Mesothelial cell of epicardium (in vitro differentiated cells): ENCODE measurements at regions not wholly inside any gene's neighbourhood (a gene's known extent, or its start where the extent isn't known, plus 50 kb on each side); places are given as distances from the start of the nearest gene placed in this dataset.
"Not testable (repeated sequence)": the region's sequence is repeated elsewhere in the genome, so short reads cannot be mapped to it uniquely, and the experiment has no call there.

Source experiments
- DNase-seq, 2 experiments: peaks; one replicate each; pipeline ENCODE4 v3.0.0; 2021; ENCODE audit warnings: low spot score in 2 of 2; ENCODE audit not compliant: unreplicated experiment in 2 of 2
- H3K27ac Mint-ChIP-seq: 2 replicates; pipeline ENCODE4 v1.8.0; 2021; ENCODE audit warnings: mixed read lengths
- H3K27me3 Mint-ChIP-seq: 2 replicates; pipeline ENCODE4 v1.8.0; 2021; ENCODE audit warnings: low read depth, mixed read lengths
- H3K36me3 Mint-ChIP-seq: 2 replicates; pipeline ENCODE4 v1.8.0; 2021; ENCODE audit warnings: mixed read lengths
- H3K4me1 Mint-ChIP-seq: 2 replicates; pipeline ENCODE4 v1.8.0; 2021; ENCODE audit warnings: mixed read lengths
- H3K4me3 Mint-ChIP-seq: 2 replicates; pipeline ENCODE4 v1.8.0; 2021; ENCODE audit warnings: mild to moderate bottlenecking, moderate library complexity, mixed read lengths
- H3K9me3 Mint-ChIP-seq: 2 replicates; pipeline ENCODE4 v1.8.0; 2021; ENCODE audit warnings: mixed read lengths
- TF ChIP-seq, protein P1 (sequence below): fragments of 200-600 bp; sonication (generic); IDR thresholded peaks from one replicate; pipeline ENCODE4 v1.5.0; 2021; ENCODE audit warnings: antibody characterized with exemption; ENCODE audit not compliant: unreplicated experiment

DNA sequence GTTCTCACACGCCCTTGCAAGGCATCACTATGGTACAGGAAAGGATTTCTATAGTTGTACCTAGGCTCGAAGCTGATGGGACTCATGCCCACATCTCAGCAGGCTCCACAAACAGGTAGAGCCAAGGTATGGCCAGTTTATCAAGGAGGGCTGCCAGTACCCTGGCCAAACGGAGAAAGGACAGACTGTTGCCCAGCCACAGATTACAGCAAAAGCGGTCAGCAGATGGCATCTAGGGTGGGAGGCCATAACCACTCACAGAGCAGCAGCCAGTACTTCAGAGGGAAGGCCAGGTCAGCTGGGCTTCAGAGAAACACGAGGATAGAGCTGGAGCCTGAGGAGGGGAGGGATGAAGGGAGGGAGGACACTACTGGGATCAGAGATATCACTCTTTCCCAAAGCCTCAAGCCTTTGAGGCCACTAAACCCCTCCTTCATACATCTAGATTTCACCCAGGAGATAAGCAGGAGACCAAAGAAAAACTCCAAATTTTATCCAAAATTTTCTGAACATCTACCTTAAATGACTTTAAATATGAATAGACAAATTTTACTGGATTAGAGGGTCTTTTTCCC, 904.2 kb upstream of the NXPH2 start:
- H3K9me3 Mint-ChIP-seq = peaks cover 18% of the 10 kb centered on the region
- no peaks in the 10 kb centered on the region for H3K27me3 Mint-ChIP-seq
- peak overlapping the region; percentile 25 for H3K27ac Mint-ChIP-seq
- TF ChIP-seq, protein P1, sequence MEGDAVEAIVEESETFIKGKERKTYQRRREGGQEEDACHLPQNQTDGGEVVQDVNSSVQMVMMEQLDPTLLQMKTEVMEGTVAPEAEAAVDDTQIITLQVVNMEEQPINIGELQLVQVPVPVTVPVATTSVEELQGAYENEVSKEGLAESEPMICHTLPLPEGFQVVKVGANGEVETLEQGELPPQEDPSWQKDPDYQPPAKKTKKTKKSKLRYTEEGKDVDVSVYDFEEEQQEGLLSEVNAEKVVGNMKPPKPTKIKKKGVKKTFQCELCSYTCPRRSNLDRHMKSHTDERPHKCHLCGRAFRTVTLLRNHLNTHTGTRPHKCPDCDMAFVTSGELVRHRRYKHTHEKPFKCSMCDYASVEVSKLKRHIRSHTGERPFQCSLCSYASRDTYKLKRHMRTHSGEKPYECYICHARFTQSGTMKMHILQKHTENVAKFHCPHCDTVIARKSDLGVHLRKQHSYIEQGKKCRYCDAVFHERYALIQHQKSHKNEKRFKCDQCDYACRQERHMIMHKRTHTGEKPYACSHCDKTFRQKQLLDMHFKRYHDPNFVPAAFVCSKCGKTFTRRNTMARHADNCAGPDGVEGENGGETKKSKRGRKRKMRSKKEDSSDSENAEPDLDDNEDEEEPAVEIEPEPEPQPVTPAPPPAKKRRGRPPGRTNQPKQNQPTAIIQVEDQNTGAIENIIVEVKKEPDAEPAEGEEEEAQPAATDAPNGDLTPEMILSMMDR = no peak
- H3K36me3 Mint-ChIP-seq = no peaks in the 10 kb centered on the region
- H3K4me3 Mint-ChIP-seq = no peak overlapping the region
- DNase-seq = no peak
- H3K4me1 Mint-ChIP-seq = peaks cover 3% of the 10 kb centered on the region

DNA sequence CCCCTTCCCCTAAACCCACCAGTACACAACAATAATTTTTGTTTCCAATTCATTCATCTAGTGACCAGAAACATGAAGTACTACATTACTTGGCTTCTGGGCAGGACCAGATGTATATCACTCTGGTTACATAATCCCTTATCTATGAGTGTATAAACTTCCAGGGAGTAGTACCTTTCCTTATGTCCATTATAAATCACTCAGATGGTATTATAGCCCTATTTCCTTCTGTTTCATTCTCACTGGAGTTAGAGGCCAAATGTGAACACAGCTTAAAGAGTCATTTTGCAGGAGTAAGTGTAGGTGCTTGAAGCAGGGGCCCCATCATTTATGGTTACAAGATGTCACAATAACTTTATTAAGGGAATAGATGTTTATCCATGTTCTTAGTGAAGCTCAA, 894.4 kb upstream of the NXPH2 start:
- H3K27ac Mint-ChIP-seq = no peak overlapping the region
- peaks cover 25% of the 10 kb centered on the region for H3K4me1 Mint-ChIP-seq
- no peaks in the 10 kb centered on the region for H3K36me3 Mint-ChIP-seq
- H3K27me3 Mint-ChIP-seq = no peaks in the 10 kb centered on the region
- DNase-seq = no peak
- TF ChIP-seq, protein P1 = no peak
- peaks cover 13% of the 10 kb centered on the region for H3K9me3 Mint-ChIP-seq
- H3K4me3 Mint-ChIP-seq = no peak overlapping the region

DNA sequence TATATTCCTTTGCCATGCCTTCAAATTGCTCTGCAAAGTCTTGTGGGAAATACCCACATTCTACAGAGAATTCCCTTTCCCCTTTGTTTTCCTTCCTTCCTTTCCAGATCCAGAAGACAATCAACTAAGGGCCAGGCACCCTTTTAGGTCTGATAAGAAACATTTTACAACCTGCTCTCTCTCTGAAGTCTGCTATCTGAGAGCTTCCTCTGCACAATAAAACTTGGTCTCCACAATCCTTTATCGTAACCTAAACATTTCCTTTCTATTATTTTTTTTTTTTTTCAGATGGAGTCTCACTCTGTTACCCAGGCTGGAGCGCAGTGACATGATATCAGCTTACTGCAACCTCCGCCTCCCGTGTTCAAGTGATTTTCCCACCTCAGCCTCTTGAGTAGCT, 893.3 kb upstream of the NXPH2 start:
- not testable (repeated sequence) for H3K27me3 Mint-ChIP-seq, H3K36me3 Mint-ChIP-seq, H3K27ac Mint-ChIP-seq, H3K9me3 Mint-ChIP-seq, DNase-seq, H3K4me3 Mint-ChIP-seq
- peaks cover 25% of the 10 kb centered on the region for H3K4me1 Mint-ChIP-seq

DNA sequence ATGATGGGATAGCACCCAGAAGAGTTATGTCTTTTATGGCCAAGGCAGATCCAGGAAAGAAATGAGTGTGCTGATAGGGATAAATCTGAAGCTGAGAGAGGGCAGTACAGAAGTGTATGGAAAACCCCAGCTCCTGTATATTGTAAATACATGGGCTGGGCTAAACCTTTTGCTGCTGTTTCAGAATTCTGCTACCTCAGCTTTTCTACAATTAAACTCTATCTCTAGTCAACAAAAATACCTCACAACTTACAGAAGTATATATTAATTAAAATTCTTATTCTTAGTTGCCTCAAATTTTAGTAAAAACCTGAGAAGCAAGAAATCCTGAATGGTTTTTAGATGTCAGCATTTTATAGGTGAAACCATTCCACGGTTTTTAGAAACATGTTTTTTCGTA, 889.5 kb upstream of the NXPH2 start:
- no peak overlapping the region for H3K4me3 Mint-ChIP-seq
- peaks cover 23% of the 10 kb centered on the region for H3K4me1 Mint-ChIP-seq
- peaks cover 3% of the 10 kb centered on the region for H3K9me3 Mint-ChIP-seq
- DNase-seq = no peak
- TF ChIP-seq, protein P1 = no peak
- H3K27ac Mint-ChIP-seq = no peak overlapping the region
- H3K27me3 Mint-ChIP-seq = no peaks in the 10 kb centered on the region
- H3K36me3 Mint-ChIP-seq = no peaks in the 10 kb centered on the region

DNA sequence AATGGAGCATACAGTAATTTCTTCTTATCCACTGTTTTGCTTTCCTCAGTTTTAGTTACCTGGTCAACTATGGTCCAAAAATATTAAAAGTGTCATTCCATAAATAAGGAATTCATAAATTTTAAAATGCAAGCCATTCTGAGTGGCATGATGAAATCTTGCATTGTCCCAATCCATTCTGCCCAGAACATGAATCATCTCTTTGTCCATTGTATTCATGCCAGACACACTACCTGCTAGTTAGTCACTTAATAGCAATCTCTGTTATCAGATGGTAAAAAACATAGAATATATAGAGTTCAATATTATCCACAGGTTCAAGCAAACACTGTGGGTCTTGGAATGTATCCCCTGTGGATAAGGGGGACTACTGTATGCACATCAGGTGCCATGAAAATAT, 872.2 kb upstream of the NXPH2 start:
- Mint-ChIP-seq H3K27ac (no peak overlapping the region), H3K36me3 (peaks cover 22% of the 10 kb centered on the region), H3K9me3 (peaks cover 37% of the 10 kb centered on the region), H3K4me1 (no peaks in the 10 kb centered on the region), H3K27me3 (no peaks in the 10 kb centered on the region), H3K4me3 (no peak overlapping the region)
- DNase-seq = no peak
- TF ChIP-seq, protein P1 = no peak

DNA sequence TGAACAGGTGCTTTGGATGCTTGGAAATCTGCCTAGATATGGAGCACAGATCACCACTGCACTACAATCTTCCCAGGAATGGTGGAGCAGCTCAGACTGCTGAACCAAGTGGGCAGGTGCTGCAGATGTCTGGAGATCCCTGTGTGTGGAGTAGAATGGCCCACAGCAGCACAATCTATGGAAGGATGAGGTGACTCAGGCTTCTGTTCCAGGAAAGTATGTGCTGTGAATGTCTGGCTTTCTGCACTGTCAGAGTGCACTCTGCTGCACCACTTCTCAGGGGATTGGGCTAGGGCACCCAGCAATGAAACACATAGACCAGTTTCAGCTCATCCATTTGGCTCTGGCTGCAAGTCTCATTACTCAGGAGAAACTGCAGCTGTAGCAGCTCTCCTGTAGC, 865.4 kb upstream of the NXPH2 start:
- H3K27ac Mint-ChIP-seq = no peak overlapping the region
- peaks cover 59% of the 10 kb centered on the region for H3K9me3 Mint-ChIP-seq
- no peak overlapping the region for H3K4me3 Mint-ChIP-seq
- H3K4me1 Mint-ChIP-seq = peaks cover 5% of the 10 kb centered on the region
- peaks cover 25% of the 10 kb centered on the region for H3K36me3 Mint-ChIP-seq
- TF ChIP-seq, protein P1 = no peak
- H3K27me3 Mint-ChIP-seq = no peaks in the 10 kb centered on the region
- no peak for DNase-seq
